Thymus (tissue), 11 donors: ENCODE measurements at regions not wholly inside any gene's neighbourhood (a gene's known extent, or its start where the extent isn't known, plus 50 kb on each side); places are given as distances from the start of the nearest gene placed in this dataset.

Source experiments
- DNase-seq, 9 donors: peaks; one replicate each; pipeline ENCODE4 v3.0.0-alpha.2; 2013; ENCODE audit warnings: low spot score in 9 of 9, low read depth in 6 of 9, missing footprints in 1 of 9
- H3K27ac ChIP-seq, 2 donors: one replicate each; pipeline ENCODE4 v1.5.1; 2013; ENCODE audit warnings: control low read depth in 1 of 2, low read depth in 1 of 2, low read length in 1 of 2, mild to moderate bottlenecking in 1 of 2, moderate library complexity in 1 of 2
- H3K27me3 ChIP-seq, 2 donors: one replicate each; pipeline ENCODE4 v1.5.1; 2013; ENCODE audit warnings: low read length in 1 of 2; ENCODE audit not compliant: control insufficient read depth in 2 of 2, insufficient read depth in 1 of 2
- H3K36me3 ChIP-seq, 2 donors: one replicate each; pipeline ENCODE4 v1.5.1; 2013; ENCODE audit warnings: low read length in 1 of 2, mild to moderate bottlenecking in 1 of 2, moderate library complexity in 1 of 2; ENCODE audit not compliant: control insufficient read depth in 2 of 2, insufficient read depth in 2 of 2
- H3K4me1 ChIP-seq, 2 donors: one replicate each; pipeline ENCODE4 v1.5.1; 2013; ENCODE audit warnings: low read length in 2 of 2; ENCODE audit not compliant: control insufficient read depth in 2 of 2, insufficient read depth in 2 of 2
- H3K4me3 ChIP-seq, 2 donors: one replicate each; pipeline ENCODE4 v1.5.1; 2013; ENCODE audit warnings: low read length in 2 of 2, control low read depth in 1 of 2, mild to moderate bottlenecking in 1 of 2
- H3K9me3 ChIP-seq, 2 donors: one replicate each; pipeline ENCODE4 v1.5.1; 2013; ENCODE audit warnings: low read length in 1 of 2, mild to moderate bottlenecking in 1 of 2; ENCODE audit not compliant: control insufficient read depth in 2 of 2, insufficient read depth in 1 of 2
- WGBS: extraction: QIAGEN DNeasy Blood & Tissue Kit; methylation state at CpG from one replicate; pipeline ENCODE4 v1.1.7; 2013; 5-methylcytosine and 5-hydroxymethylcytosine counted together
- donor health status: healthy.

DNA sequence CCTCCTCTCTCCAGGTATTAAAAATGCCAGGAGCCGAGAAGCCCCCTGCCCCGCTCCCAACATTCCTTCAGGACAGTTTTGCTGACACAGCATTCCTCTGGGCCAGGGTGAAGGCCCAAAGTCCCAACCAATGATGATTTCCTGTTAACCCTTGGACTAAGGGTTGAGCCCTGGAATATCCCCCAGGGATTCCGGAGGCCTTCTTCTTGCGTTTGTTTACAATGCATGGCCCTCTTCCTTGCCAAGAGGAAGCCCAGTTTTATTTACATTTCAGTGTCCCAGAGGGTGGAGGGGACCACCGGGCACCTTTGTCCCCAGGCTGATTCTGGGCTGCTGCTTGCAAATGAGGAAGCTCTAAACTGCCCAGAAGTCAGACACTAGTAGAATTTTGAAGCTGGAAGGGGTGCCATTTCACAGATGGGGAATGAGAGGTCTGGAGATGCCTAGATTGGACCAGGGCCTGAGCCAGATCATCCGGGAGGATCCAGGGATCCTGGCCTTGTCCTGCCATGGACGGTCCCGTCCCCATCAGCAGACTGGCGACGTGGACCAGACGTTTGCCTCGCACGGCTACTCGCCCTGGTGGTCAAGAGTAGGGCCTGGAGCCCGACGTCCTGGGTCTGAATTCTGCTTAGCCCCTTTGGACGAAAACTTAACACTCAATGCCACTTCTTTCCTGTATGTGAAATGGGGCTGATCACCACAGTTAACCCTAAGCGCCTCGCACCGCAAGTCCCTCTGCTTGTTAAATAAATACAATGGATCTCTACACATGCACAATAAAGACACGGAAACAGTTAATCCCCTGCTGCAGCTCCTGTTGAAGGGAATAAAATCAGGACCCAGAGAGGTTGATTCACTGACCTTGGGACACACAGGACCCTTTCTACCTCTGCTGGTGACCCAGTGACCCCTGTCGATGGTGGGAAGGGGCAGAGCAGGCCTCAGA lies 55.6 kb upstream of the CIBAR2 start:
- DNase-seq = no peak
- Histone ChIP-seq H3K9me3 (no peaks in the 10 kb centered on the region), H3K27ac (no peak overlapping the region), H3K4me3 (no peak overlapping the region), H3K27me3 (peaks cover 56 to 73% of the 10 kb centered on the region in 2 donors), H3K36me3 (no peaks in the 10 kb centered on the region), H3K4me1 (peaks cover 2 to 15% of the 10 kb centered on the region in 2 donors)
- 93% methylated on average over 22 of the region's 22 CpGs for WGBS

DNA sequence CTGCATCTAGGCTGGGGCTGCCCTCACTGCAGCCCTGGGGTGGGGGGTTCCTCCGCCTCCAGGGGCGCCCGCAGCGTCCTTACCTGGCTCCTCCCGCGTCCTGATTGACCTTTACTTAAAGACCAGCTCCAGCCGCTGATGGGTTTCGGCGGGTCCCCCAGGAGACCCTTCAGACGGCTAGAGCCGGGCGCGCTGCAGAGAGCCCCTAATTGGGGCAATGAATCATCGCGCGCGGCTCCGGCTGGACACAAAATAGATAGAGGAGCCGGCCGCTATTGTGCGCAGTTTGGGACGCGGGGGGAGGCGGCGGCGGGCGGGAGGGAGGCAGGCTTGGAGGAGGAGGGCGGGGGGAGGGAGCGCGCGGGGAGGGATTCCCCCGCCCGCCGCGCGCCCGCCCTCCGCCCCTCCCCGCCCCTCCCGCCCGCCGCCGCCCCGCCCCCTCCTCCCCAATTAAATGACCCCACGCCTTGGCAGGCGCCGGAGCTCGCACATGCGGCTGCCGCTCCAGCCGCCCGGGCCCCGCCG lies 56.5 kb upstream of the CIBAR2 start:
- Histone ChIP-seq H3K27me3 (peaks cover 56 to 82% of the 10 kb centered on the region in 2 donors), H3K27ac (no peak overlapping the region), H3K4me1 (peaks cover 2 to 16% of the 10 kb centered on the region in 2 donors), H3K36me3 (no peaks in the 10 kb centered on the region), H3K9me3 (no peaks in the 10 kb centered on the region), H3K4me3 (peak overlapping the region in 1 of 2 donors; percentile 45)
- 9% methylated on average over 51 of the region's 54 CpGs for WGBS
- no peak for DNase-seq

DNA sequence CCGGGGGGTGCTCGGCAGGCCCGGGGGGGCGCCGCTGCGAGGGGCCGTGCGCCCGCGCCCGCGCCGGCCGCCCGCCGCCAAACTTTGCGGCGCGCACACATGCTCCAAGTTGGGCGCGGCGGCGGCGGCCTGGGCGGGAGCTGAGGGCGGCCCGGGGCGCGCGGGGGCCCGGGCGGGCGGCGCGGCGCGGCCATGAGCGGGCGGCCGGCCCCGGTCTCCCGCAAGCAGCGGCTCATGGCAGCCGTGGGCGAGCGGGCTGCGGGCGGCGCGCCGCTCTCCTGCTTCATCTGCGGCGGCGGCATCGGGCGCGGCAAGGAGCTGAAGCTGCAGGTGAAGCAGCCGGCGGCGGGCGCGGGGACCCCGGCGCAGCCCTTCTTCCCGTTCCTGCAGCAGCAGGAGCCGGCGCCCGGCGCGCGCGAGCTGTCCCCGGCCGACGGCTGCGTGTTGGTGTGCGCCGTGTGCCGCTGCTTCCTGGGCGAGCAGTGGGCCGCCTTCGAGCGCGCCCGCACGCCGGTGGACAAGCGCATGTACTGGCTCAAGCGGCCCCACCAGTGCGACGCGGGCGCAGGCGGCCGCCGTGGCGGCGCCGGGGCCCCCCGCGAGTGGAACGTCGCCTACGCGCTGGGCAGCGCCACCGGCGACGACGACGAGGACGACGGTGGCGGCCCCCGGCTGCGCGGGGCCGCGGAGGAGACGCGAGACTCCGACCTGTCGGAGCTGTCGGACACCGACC lies 57.2 kb upstream of the CIBAR2 start:
- peak in 2 of 9 donors; percentile 29 to 43 for DNase-seq
- H3K27ac ChIP-seq = no peak overlapping the region
- H3K36me3 ChIP-seq = no peaks in the 10 kb centered on the region
- H3K27me3 ChIP-seq = peaks cover 56 to 89% of the 10 kb centered on the region in 2 donors
- under 1% methylated on average over 125 of the region's 125 CpGs for WGBS
- no peaks in the 10 kb centered on the region for H3K9me3 ChIP-seq
- H3K4me1 ChIP-seq = peaks cover 2 to 18% of the 10 kb centered on the region in 2 donors
- peak overlapping the region in 1 of 2 donors; percentile 45 for H3K4me3 ChIP-seq

DNA sequence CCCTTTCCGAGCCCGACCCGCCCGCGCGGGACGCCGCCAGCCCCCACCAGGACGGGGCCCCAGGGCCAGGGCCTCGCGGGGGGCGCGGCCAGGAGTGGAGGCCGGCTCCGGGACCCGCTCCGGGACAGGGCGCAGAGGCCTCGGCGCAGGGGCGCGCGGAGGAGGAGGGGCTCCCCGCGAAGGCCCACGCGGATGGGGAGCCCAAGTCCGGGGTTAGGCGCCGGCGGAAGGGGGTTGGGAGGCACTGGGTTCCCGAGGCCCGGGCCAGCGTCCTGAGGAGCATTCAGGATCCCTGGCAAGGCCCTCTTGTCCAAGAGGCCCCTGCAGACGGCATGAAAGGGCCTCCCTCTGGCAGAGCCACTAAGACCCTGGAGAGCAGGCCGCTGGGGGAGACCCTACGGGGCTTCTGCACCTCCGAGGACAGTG lies 57.8 kb upstream of the CIBAR2 start:
- Histone ChIP-seq H3K4me1 (peaks cover 2 to 18% of the 10 kb centered on the region in 2 donors), H3K36me3 (no peaks in the 10 kb centered on the region), H3K27me3 (peaks cover 54 to 89% of the 10 kb centered on the region in 2 donors), H3K4me3 (peak overlapping the region in 1 of 2 donors; percentile 45), H3K9me3 (no peaks in the 10 kb centered on the region), H3K27ac (no peak overlapping the region)
- WGBS = 30% methylated on average over 38 of the region's 38 CpGs
- DNase-seq = no peak

DNA sequence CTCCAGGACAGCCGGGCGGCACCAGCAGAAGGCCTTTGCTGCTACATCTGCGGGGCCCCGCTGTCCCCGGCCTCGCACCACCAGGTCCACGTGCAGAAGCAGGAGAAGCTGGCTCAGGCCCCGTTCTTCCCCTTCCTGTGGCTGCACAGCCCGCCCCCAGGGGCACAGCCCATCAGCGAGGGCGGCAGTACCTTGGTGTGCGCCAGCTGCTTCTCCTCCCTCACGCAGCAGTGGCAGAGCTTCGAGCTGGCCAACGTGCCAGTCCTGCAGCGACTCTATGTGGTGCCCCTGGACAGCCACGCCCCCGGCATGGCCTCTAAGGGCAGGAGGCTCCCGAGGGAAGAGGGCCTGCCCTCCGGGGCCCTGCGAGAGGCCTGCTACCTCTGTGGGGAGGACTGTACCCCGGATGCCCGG lies 58.3 kb upstream of the CIBAR2 start:
- Histone ChIP-seq H3K9me3 (no peaks in the 10 kb centered on the region), H3K4me1 (peaks cover 2 to 23% of the 10 kb centered on the region in 2 donors), H3K36me3 (no peaks in the 10 kb centered on the region), H3K27me3 (peaks cover 54 to 88% of the 10 kb centered on the region in 2 donors), H3K4me3 (no peak overlapping the region), H3K27ac (no peak overlapping the region)
- 91% methylated on average over 23 of the region's 23 CpGs for whole genome bisulfite sequencing
- no peak for DNase-seq

DNA sequence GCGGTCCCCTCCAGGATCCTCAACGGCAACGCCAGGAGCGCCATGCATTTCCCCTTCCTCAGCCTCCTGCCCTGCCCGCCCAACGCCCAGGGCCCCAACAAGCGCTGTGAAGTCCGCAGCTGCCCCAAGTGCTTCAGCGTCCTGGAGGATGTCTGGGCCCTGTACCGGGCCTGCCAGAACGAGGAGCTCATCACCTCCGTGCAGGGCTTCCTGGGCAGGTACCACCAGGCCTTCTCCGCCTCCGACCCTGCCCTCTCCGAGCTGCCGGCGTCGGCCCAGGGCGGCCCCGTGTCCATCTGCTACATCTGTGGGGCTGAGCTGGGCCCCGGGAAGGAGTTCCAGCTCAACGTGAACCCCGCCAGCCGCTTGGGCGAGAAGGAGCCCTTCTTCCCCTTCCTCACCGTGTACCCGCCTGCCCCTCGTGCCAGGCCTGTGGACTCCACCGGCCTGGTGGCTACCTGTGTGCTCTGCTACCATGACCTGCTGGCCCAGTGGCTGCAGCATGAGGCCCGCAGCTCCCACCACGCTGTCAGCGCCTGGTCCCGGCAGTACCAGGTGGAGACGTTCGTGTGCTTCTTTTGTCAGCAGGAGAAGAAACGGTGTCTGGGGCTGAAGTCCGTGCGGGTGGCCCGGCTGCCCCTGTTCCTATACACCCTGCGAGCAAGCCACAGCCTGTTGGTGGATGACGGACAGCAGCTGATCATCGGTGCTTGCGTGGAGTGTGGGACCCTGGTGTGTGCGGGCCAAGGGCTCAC lies 58.9 kb upstream of the CIBAR2 start:
- no peak for DNase-seq
- H3K36me3 ChIP-seq = no peaks in the 10 kb centered on the region
- WGBS = 97% methylated on average over 44 of the region's 44 CpGs
- peaks cover 4 to 29% of the 10 kb centered on the region in 2 donors for H3K4me1 ChIP-seq
- H3K27ac ChIP-seq = no peak overlapping the region
- H3K4me3 ChIP-seq = no peak overlapping the region
- no peaks in the 10 kb centered on the region for H3K9me3 ChIP-seq
- peaks cover 54 to 83% of the 10 kb centered on the region in 2 donors for H3K27me3 ChIP-seq

DNA sequence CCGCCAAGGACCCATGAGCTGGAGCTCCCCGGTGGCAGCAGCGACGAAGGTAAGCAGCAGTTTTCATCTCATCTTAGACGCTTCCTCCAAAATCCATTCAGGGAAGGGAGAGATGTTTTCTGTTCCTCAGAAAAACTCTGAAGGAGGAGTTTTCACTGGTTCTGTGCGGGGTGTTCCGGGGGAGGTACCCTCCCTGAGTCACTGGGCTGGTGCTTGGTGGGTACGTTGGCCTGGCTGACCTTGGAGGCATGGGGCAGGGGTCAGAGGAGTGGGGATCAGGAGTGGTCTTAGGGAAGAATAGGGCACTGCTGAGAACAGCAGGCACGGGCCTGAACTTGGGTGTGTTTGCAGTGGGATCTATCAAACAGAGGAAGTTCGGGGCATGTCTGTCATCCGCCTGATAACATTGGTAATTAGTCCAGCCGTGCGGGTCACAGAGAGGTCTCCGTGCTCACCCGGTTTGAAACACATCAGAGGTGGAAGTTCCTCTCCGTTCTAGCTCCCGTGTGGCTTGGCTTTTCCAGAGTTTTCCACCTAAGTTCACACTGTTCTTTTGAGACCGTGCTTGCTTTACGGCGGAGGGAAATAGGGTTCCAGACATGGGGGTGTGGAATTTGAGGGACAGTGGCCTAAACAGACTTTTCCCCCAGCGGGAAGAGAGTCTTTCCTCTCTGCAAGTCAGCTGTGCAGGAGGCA lies 59.6 kb upstream of the CIBAR2 start:
- peaks cover 50 to 76% of the 10 kb centered on the region in 2 donors for H3K27me3 ChIP-seq
- H3K36me3 ChIP-seq = no peaks in the 10 kb centered on the region
- H3K9me3 ChIP-seq = no peaks in the 10 kb centered on the region
- no peak overlapping the region for H3K4me3 ChIP-seq
- DNase-seq = no peak
- WGBS = 54% methylated on average over 21 of the region's 21 CpGs
- H3K4me1 ChIP-seq = peaks cover 11 to 36% of the 10 kb centered on the region in 2 donors
- H3K27ac ChIP-seq = no peak overlapping the region

DNA sequence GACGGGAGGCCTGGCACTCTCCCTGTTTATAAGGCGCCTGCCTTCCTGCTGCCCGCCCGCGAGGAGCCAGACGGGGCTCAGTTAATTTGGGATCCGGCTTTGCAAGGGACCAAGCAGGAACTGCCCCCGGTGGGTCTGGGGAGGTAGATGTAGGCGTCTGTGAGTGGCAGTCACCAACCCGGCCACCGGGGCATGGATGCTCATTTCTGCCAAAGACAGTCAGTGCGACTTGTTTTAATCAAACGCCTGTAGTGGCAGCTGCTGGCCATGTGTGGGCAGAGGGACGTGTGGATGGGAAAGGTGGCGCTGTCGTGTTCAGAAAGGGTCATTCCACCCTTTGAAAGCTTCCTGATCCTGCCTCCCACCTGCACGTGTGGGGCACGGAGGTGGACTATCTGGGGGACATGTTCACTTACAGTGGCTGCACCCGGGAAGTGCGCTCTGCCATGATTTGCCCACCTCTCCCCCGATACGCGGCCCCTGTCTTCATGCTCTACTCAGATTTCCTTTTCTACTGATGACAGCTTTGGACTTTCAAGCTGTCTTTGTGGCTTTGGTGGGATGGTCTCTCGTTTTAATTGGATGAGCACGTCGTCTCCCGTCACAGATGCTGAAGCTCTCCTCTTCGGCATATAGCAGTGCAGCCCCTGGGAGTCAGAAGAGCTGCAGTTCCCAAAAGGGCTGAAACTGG lies 60.3 kb upstream of the CIBAR2 start:
- H3K27me3 ChIP-seq = peaks cover 48 to 69% of the 10 kb centered on the region in 2 donors
- no peak for DNase-seq
- WGBS = 46% methylated on average over 28 of the region's 28 CpGs
- H3K27ac ChIP-seq = no peak overlapping the region
- peaks cover 11 to 41% of the 10 kb centered on the region in 2 donors for H3K4me1 ChIP-seq
- no peaks in the 10 kb centered on the region for H3K9me3 ChIP-seq
- no peak overlapping the region for H3K4me3 ChIP-seq
- no peaks in the 10 kb centered on the region for H3K36me3 ChIP-seq
